IMR-90 (cell line): ENCODE measurements at regions not wholly inside any gene's neighbourhood (a gene's known extent, or its start where the extent isn't known, plus 50 kb on each side); places are given as distances from the start of the nearest gene placed in this dataset.

Source experiments
- ATAC-seq: fragments of 200-7000 bp; cut with Tn5 transposase; 2 replicates; pipeline ENCODE4 v1.9.1; 2020; ENCODE audit warnings: low read depth, mild to moderate bottlenecking, moderate library complexity
- BruUV-seq: library from RNA; stranded (reverse); fragments of 400-500 nt; replicated peaks from 2 replicates; lab custom pipeline; 2021; lab: Mats Ljungman, UMichigan
- CTCF ChIA-PET: fragments of 300-600 bp; formaldehyde crosslinking; extraction: SDS; loops from one replicate; lab custom pipeline; 2021; ENCODE audit warnings: antibody characterized with exemption; lab: Yijun Ruan, JAX
- POLR2A ChIA-PET: fragments of 300-600 bp; sonication (Branson Sonifier 250); formaldehyde crosslinking; loops from one replicate; lab custom pipeline; 2022; ENCODE audit warnings: antibody characterized with exemption; ENCODE audit not compliant: unreplicated experiment; lab: Charles Lee
- DNase-seq: peaks from one replicate; pipeline ENCODE4 v3.0.0; 2013
- H2AFZ ChIP-seq: replicated peaks from 2 replicates; pipeline ENCODE3; 2013; ENCODE audit warnings: low read length, mild to moderate bottlenecking; ENCODE audit not compliant: poor library complexity
- H2AK5ac ChIP-seq: 2 replicates; pipeline ENCODE4 v1.6.1; 2013; ENCODE audit warnings: low read depth, low read length, inconsistent platforms
- H2AK9ac ChIP-seq: replicated peaks from 2 replicates; pipeline ENCODE3; 2013; ENCODE audit warnings: mild to moderate bottlenecking, low read depth, low read length, moderate library complexity; ENCODE audit not compliant: poor library complexity
- H2BK120ac ChIP-seq: 2 replicates; pipeline ENCODE4 v1.6.1; 2013; ENCODE audit warnings: low read depth, low read length, inconsistent platforms
- H2BK15ac ChIP-seq: 3 replicates; pipeline ENCODE4 v1.6.1; 2013; ENCODE audit warnings: low read depth, low read length, inconsistent platforms
- H2BK20ac ChIP-seq: 2 replicates; pipeline ENCODE4 v1.6.1; 2013; ENCODE audit warnings: low read depth, mild to moderate bottlenecking, inconsistent platforms, low read length, moderate library complexity
- H2BK5ac ChIP-seq: 2 replicates; pipeline ENCODE4 v1.6.1; 2013; ENCODE audit warnings: mild to moderate bottlenecking, low read depth, low read length, inconsistent platforms; ENCODE audit not compliant: poor library complexity, severe bottlenecking
- H3K14ac ChIP-seq: replicated peaks from 2 replicates; pipeline ENCODE4 v1.6.1; 2013; ENCODE audit warnings: low read depth, low read length, inconsistent platforms
- H3K18ac ChIP-seq: 2 replicates; pipeline ENCODE4 v1.6.1; 2013; ENCODE audit warnings: low read depth, low read length, control low read depth
- H3K23ac ChIP-seq: 2 replicates; pipeline ENCODE4 v1.6.1; 2013; ENCODE audit warnings: low read depth, low read length, inconsistent platforms
- H3K27ac ChIP-seq: 2 replicates; pipeline ENCODE4 v1.5.1; 2013; ENCODE audit warnings: mild to moderate bottlenecking, control low read depth, low read length; ENCODE audit not compliant: insufficient read depth
- H3K27me3 ChIP-seq: 2 replicates; pipeline ENCODE4 v1.6.1; 2013; ENCODE audit warnings: low read length; ENCODE audit not compliant: control insufficient read depth, insufficient read depth
- H3K36me3 ChIP-seq: 2 replicates; pipeline ENCODE4 v1.6.1; 2013; ENCODE audit warnings: low read length, mixed read lengths; ENCODE audit not compliant: control insufficient read depth, insufficient read depth
- H3K4ac ChIP-seq: 2 replicates; pipeline ENCODE4 v1.6.1; 2013; ENCODE audit warnings: low read depth, low read length, inconsistent platforms
- H3K4me1 ChIP-seq: 2 replicates; pipeline ENCODE4 v1.6.1; 2013; ENCODE audit warnings: low read length, mixed read lengths; ENCODE audit not compliant: control insufficient read depth, insufficient read depth
- H3K4me2 ChIP-seq: 2 replicates; pipeline ENCODE4 v1.6.1; 2013; ENCODE audit warnings: low read depth, mild to moderate bottlenecking, control low read depth, low read length, moderate library complexity
- H3K4me3 ChIP-seq: 2 replicates; pipeline ENCODE4 v1.5.1; 2013; ENCODE audit warnings: low read depth, mild to moderate bottlenecking, control low read depth, low read length, moderate library complexity; ENCODE audit not compliant: insufficient read depth
- H3K56ac ChIP-seq: 2 replicates; pipeline ENCODE4 v1.6.1; 2013; ENCODE audit warnings: low read length, inconsistent platforms; ENCODE audit not compliant: insufficient read depth; ENCODE audit errors: extremely low read depth
- H3K79me1 ChIP-seq, 2 experiments: 2 replicates each; pipeline ENCODE4 v1.6.1; 2013; ENCODE audit warnings: low read length in 2 of 2, inconsistent platforms in 1 of 2, low read depth in 1 of 2
- H3K9ac ChIP-seq: 2 replicates; pipeline ENCODE4 v1.6.1; 2013; ENCODE audit warnings: low read depth, low read length, control low read depth
- H3K9me1 ChIP-seq: 2 replicates; pipeline ENCODE4 v1.6.1; 2013; ENCODE audit warnings: low read length, inconsistent platforms; ENCODE audit not compliant: insufficient read depth
- H3K9me3 ChIP-seq: 2 replicates; pipeline ENCODE4 v1.6.1; 2013; ENCODE audit warnings: low read length; ENCODE audit not compliant: control insufficient read depth, insufficient read depth
- H4K20me1 ChIP-seq: 2 replicates; pipeline ENCODE4 v1.6.1; 2013; ENCODE audit warnings: low read length, inconsistent platforms; ENCODE audit not compliant: insufficient read depth
- H4K5ac ChIP-seq: 2 replicates; pipeline ENCODE4 v1.6.1; 2013; ENCODE audit warnings: mild to moderate bottlenecking, low read depth, low read length, control low read depth
- H4K8ac ChIP-seq, 2 experiments: 2 replicates each; pipeline ENCODE4 v1.6.1; 2013; ENCODE audit warnings: low read depth in 2 of 2, low read length in 2 of 2, control low read depth in 1 of 2, inconsistent platforms in 1 of 2
- H4K91ac ChIP-seq: 2 replicates; pipeline ENCODE4 v1.6.1; 2013; ENCODE audit warnings: low read depth, low read length, inconsistent platforms; ENCODE audit not compliant: insufficient read depth
- BHLHE40 ChIP-seq: fragments of 150-350 bp; IDR thresholded peaks from 2 replicates; pipeline ENCODE4 v1.6.1; 2016; ENCODE audit warnings: mild to moderate bottlenecking, low read depth, low read length
- CEBPB ChIP-seq: IDR thresholded peaks from 2 replicates; pipeline ENCODE4 v1.6.1; 2012; ENCODE audit warnings: low read depth, low read length, improper control_type of control experiment
- CHD1 ChIP-seq: IDR thresholded peaks from 2 replicates; pipeline ENCODE4 v1.6.1; 2012; ENCODE audit warnings: low read depth, low read length, improper control_type of control experiment
- ELK1 ChIP-seq: fragments of 150-350 bp; IDR thresholded peaks from 2 replicates; pipeline ENCODE4 v1.6.1; 2016; ENCODE audit warnings: low read depth, mild to moderate bottlenecking, low read length, moderate library complexity, borderline replicate concordance
- FOS ChIP-seq: fragments of 150-350 bp; IDR thresholded peaks from 2 replicates; pipeline ENCODE4 v1.6.1; 2016; ENCODE audit warnings: low read depth, low read length
- MAFK ChIP-seq: IDR thresholded peaks from 2 replicates; pipeline ENCODE4 v1.6.1; 2012; ENCODE audit warnings: low read depth, low read length, improper control_type of control experiment
- MAZ ChIP-seq: IDR thresholded peaks from 2 replicates; pipeline ENCODE4 v1.6.1; 2012; ENCODE audit warnings: low read depth, mild to moderate bottlenecking, low read length, improper control_type of control experiment, moderate library complexity, borderline replicate concordance
- MXI1 ChIP-seq: IDR thresholded peaks from 2 replicates; pipeline ENCODE4 v1.6.1; 2012; ENCODE audit warnings: low read depth, mild to moderate bottlenecking, low read length, moderate library complexity, borderline replicate concordance
- NFE2L2 ChIP-seq: fragments of 150-350 bp; IDR thresholded peaks from 2 replicates; pipeline ENCODE4 v1.6.1; 2016; ENCODE audit warnings: low read depth, mild to moderate bottlenecking, low read length
- POLR2A ChIP-seq: IDR thresholded peaks from 2 replicates; pipeline ENCODE4 v1.6.1; 2012; ENCODE audit warnings: mild to moderate bottlenecking, low read depth, low read length
- RAD21 ChIP-seq: IDR thresholded peaks from 2 replicates; pipeline ENCODE4 v1.6.1; 2012; ENCODE audit warnings: low read length, improper control_type of control experiment
- RCOR1 ChIP-seq: IDR thresholded peaks from 2 replicates; pipeline ENCODE4 v1.6.1; 2012; ENCODE audit warnings: mild to moderate bottlenecking, low read length, improper control_type of control experiment; ENCODE audit not compliant: insufficient replicate concordance
- RFX5 ChIP-seq: IDR thresholded peaks from 2 replicates; pipeline ENCODE4 v1.8.0; 2012; ENCODE audit warnings: low read depth, mild to moderate bottlenecking, low read length, moderate library complexity
- SMC3 ChIP-seq: fragments of 150-350 bp; IDR thresholded peaks from 2 replicates; pipeline ENCODE4 v1.6.1; 2016; ENCODE audit warnings: low read depth, mild to moderate bottlenecking, antibody characterized with exemption, low read length, moderate library complexity
- USF2 ChIP-seq: fragments of 150-350 bp; IDR thresholded peaks from 2 replicates; pipeline ENCODE4 v1.6.1; 2017; ENCODE audit warnings: mild to moderate bottlenecking, antibody characterized with exemption, low read length, low read depth
- WGBS, 2 experiments: methylation state at CpG; one replicate each; pipeline versions ENCODE4 v1.1.5 to v1.1.7; 2013; ENCODE audit warnings: missing lambda C conversion rate in 2 of 2; ENCODE audit not compliant: insufficient read length in 1 of 2; ENCODE audit errors: extremely low coverage in 2 of 2; 5-methylcytosine and 5-hydroxymethylcytosine counted together
- dilution Hi-C: fragments of 300-500 bp; cut with HindIII; formaldehyde crosslinking; loops from one replicate; pipeline ENCODE4 v1.14.3; 2018; ENCODE audit warnings: low sequenced_read_pairs; ENCODE audit not compliant: unreplicated experiment
- in situ Hi-C: fragments of 300-500 bp; cut with MboI; formaldehyde crosslinking; loops from 3 replicates; pipeline ENCODE4 v1.14.3; 2019; ENCODE audit warnings: low sequenced_read_pairs, inconsistent platforms, mixed read lengths
- intact Hi-C: fragments of 100-400 bp; cut with micrococcal nuclease; formaldehyde crosslinking; loops from 2 replicates; pipeline ENCODE4 v1.10.0; 2022
- TF ChIP-seq, protein P1 (sequence below): conservative IDR thresholded peaks from 2 replicates; pipeline ENCODE4 v1.5.1; 2012; ENCODE audit warnings: mild to moderate bottlenecking, low read depth, low read length, improper control_type of control experiment

DNA sequence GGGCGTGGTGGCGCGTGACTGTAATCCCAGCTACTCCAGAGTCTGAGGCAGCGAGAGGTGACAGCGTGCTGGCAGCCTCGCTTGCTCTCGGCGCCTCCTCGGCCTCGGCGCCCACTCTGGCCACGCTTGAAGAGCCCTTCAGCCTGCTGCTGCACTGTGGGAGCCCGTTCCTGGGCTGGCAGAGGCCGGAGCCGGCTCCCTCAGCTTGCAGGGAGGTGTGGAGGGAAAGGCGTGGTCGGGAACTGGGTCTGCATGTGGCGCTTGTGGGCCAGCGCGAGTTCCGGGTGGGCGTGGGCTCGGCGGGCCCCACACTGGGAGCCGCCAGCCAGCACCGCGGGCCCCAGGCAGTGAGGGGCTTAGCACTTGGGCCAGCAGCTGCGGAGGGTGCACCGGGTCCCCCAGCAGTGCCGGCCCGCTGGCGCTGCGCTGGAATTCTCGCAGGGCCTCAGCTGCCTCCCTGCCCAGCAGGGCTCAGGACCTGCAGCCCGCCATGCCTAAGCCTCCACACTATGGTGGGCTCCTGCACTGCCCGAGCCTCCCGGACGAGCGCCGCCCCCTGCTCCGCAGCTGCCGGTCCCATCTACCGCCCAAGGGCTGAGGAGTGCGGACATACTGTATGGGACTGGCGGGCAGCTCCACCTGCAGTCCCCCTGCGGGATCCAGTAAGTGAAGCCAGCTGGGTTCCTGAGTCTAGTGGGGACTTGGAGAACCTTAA, 1093.3 kb upstream of the CDH8 start:
- no peak overlapping the region for H3K4me2 ChIP-seq
- no peak for TF ChIP-seq MAFK
- TF ChIP-seq USF2 = no peak
- TF ChIP-seq RFX5 = no peak
- TF ChIP-seq CEBPB = no peak
- TF ChIP-seq RCOR1 = no peak
- no peak for TF ChIP-seq CHD1
- TF ChIP-seq, protein P1, sequence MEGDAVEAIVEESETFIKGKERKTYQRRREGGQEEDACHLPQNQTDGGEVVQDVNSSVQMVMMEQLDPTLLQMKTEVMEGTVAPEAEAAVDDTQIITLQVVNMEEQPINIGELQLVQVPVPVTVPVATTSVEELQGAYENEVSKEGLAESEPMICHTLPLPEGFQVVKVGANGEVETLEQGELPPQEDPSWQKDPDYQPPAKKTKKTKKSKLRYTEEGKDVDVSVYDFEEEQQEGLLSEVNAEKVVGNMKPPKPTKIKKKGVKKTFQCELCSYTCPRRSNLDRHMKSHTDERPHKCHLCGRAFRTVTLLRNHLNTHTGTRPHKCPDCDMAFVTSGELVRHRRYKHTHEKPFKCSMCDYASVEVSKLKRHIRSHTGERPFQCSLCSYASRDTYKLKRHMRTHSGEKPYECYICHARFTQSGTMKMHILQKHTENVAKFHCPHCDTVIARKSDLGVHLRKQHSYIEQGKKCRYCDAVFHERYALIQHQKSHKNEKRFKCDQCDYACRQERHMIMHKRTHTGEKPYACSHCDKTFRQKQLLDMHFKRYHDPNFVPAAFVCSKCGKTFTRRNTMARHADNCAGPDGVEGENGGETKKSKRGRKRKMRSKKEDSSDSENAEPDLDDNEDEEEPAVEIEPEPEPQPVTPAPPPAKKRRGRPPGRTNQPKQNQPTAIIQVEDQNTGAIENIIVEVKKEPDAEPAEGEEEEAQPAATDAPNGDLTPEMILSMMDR = no peak
- TF ChIP-seq ELK1 = no peak
- TF ChIP-seq MAZ = no peak
- TF ChIP-seq FOS = no peak
- TF ChIP-seq MXI1 = no peak
- TF ChIP-seq RAD21 = no peak
- no peak for TF ChIP-seq BHLHE40
- no peak for TF ChIP-seq POLR2A
- no peak for TF ChIP-seq NFE2L2
- no peak for TF ChIP-seq SMC3
- no peak overlapping the region for H4K5ac ChIP-seq
- dilution Hi-C loops = no loop called here
- no peaks in the 10 kb centered on the region for H3K9me1 ChIP-seq
- no peak overlapping the region for H2AFZ ChIP-seq
- H2BK15ac ChIP-seq = no peak overlapping the region
- ChIA-PET POLR2A (no interaction called here), CTCF (no interaction called here)
- no peak overlapping the region for H2BK20ac ChIP-seq
- intact Hi-C loops = no loop called here
- no peak for ATAC-seq
- no peak overlapping the region for H2AK9ac ChIP-seq
- 85% methylated on average over 10 of the region's 46 CpGs; no CpG with 5 or more reads in 1 of the 2 experiments for WGBS, 2 experiments
- no peaks in the 10 kb centered on the region for H3K36me3 ChIP-seq
- H3K14ac ChIP-seq = no peak overlapping the region
- no peaks in the 10 kb centered on the region for H3K79me1 ChIP-seq
- peaks cover 11% of the 10 kb centered on the region for H3K9me3 ChIP-seq
- H4K20me1 ChIP-seq = no peaks in the 10 kb centered on the region
- H2AK5ac ChIP-seq = no peak overlapping the region
- no peak overlapping the region for H2BK5ac ChIP-seq
- no peak overlapping the region for H3K56ac ChIP-seq
- H3K4ac ChIP-seq = no peak overlapping the region
- H4K8ac ChIP-seq = no peak overlapping the region
- no peak overlapping the region for H3K23ac ChIP-seq
- in situ Hi-C loops = no loop called here
- no TSS peak for BruUV-seq
- H3K4me1 ChIP-seq = no peaks in the 10 kb centered on the region
- no peak for DNase-seq
- no peak overlapping the region for H4K91ac ChIP-seq
- H3K27me3 ChIP-seq = no peaks in the 10 kb centered on the region
- no peak overlapping the region for H3K9ac ChIP-seq
- H3K18ac ChIP-seq = no peak overlapping the region
- H3K4me3 ChIP-seq = no peak overlapping the region
- no peak overlapping the region for H2BK120ac ChIP-seq
- no peak overlapping the region for H3K27ac ChIP-seq
